ENCODE measurements at regions not wholly inside any gene's neighbourhood (a gene's known extent, or its start where the extent isn't known, plus 50 kb on each side); places are given as distances from the start of the nearest gene placed in this dataset.

GRCh38 chr4:53702334-53703266 is 111.3 kb upstream of the LNX1 start:
- no TSS peak for BruUV-seq (replicated peaks)
- no peaks in the 10 kb centered on the region for H3K79me2 ChIP-seq (ENCODE audit: insufficient read depth, low read length)
- no peaks in the 10 kb centered on the region for H4K20me1 ChIP-seq (ENCODE audit: insufficient read depth)
- ChIA-PET POLR2A (interaction anchor here (1.5 kb wide), 1 partner anchor 14 kb away, joined by 3 read pairs; no protein-coding TSS in a partner anchor), CTCF (interaction anchor here (1.2 to 1.7 kb wide), 3 partner anchors 9 to 531 kb away, joined by 3 to 8 read pairs (median 7); no protein-coding TSS in a partner anchor), RAD21 (ENCODE audit: low non-redundant PET in 1 of 2, low total read pairs in 2 of 2, uncharacterized antibody in 2 of 2, unreplicated experiment in 2 of 2) (interaction anchor here in 1 of 2 experiments (1.5 kb wide), 1 partner anchor 532 kb away, joined by 5 read pairs; no protein-coding TSS in a partner anchor)
- H3K9me2 ChIP-seq (ENCODE audit: insufficient read depth): no peaks in the 10 kb centered on the region
- TF ChIP-seq CEBPB (IDR thresholded peaks at IDR 0.05; ENCODE audit: low read depth): no peak
- TF ChIP-seq SRF (IDR thresholded peaks at IDR 0.05; ENCODE audit: low read depth): no peak
- TF ChIP-seq POLR2AphosphoS5 (IDR thresholded peaks at IDR 0.05; ENCODE audit: low read depth, low read length): no peak
- no peak for TF ChIP-seq FOSL1 (IDR thresholded peaks at IDR 0.05; ENCODE audit: low read depth)
- TF ChIP-seq YY1 (IDR thresholded peaks at IDR 0.05; ENCODE audit: extremely low read depth, insufficient replicate concordance, low read depth, low read length): no peak
- TF ChIP-seq SP1 (IDR thresholded peaks at IDR 0.05; ENCODE audit: low read depth): no peak
- no peak for TF ChIP-seq JUND (IDR thresholded peaks at IDR 0.05)
- no peak for TF ChIP-seq ELF1 (IDR thresholded peaks at IDR 0.05; ENCODE audit: borderline replicate concordance, low read depth)
- no peak for TF ChIP-seq ZBTB33 (IDR thresholded peaks at IDR 0.05; ENCODE audit: extremely low read depth, insufficient replicate concordance, low read length)
- TF ChIP-seq EZH2phosphoT487 (IDR thresholded peaks at IDR 0.05; ENCODE audit: borderline replicate concordance): no peak
- 0 out of 2 replicates have a peak, but pooled peaks have one; percentile 28 for TF ChIP-seq MAX (IDR thresholded peaks at IDR 0.05)
- no peak for TF ChIP-seq EZH2 (IDR thresholded peaks at IDR 0.05)
- no peak for TF ChIP-seq REST (IDR thresholded peaks at IDR 0.05; ENCODE audit: low read depth)
- no peak for TF ChIP-seq CBX3 (IDR thresholded peaks at IDR 0.05; ENCODE audit: low read depth)
- no peak for TF ChIP-seq ZFX (IDR thresholded peaks at IDR 0.05)
- no peak for TF ChIP-seq POLR2A (IDR thresholded peaks at IDR 0.05; ENCODE audit: borderline replicate concordance, extremely low read depth, insufficient read depth, insufficient read length)
- TF ChIP-seq ATF3 (IDR thresholded peaks at IDR 0.05): no peak
- peak in 1 of 3 experiments; percentile 22; a peak in 2 of 6 replicates for TF ChIP-seq CTCF (IDR thresholded peaks at IDR 0.05 in 2 of 3, conservative IDR thresholded peaks at IDR 0.05 in 1 of 3; ENCODE audit: borderline replicate concordance in 1 of 3, insufficient read depth in 1 of 3, low read depth in 2 of 3, low read length in 2 of 3)
- DNase-seq (ENCODE audit: low read depth, low spot score) (no peak), ATAC-seq (peak; percentile 75)
- no peak overlapping the region for H3K9ac ChIP-seq (ENCODE audit: low read length)
- H3K4me2 ChIP-seq (ENCODE audit: low read length): peak overlapping the region; percentile 75
- H3K9me3 ChIP-seq (ENCODE audit: control insufficient read depth in 1 of 2, insufficient read depth in 1 of 2, low read depth in 1 of 2, low read length in 2 of 2): no peaks in the 10 kb centered on the region
- intact Hi-C loops (cut with micrococcal nuclease): loop anchor here (10.0 kb wide), 1 partner anchor 688 kb away; no protein-coding TSS in a partner anchor
- H3K4me3 ChIP-seq (replicated peaks in 1 of 2; ENCODE audit: low read depth in 1 of 2, low read length in 2 of 2): peak overlapping the region; percentile 21 to 38
- peak overlapping the region; percentile 85 for H2AFZ ChIP-seq (ENCODE audit: low read depth, low read length, poor library complexity, severe bottlenecking)
- no peaks in the 10 kb centered on the region; the same call in 1 of the 2 replicates for H3K27me3 ChIP-seq (ENCODE audit: insufficient read depth, low read length)
- H3K4me1 ChIP-seq (ENCODE audit: control insufficient read depth in 1 of 2, insufficient read depth in 2 of 2, low read length in 2 of 2): peaks cover 12 to 15% of the 10 kb centered on the region in 2 experiments
- no peaks in the 10 kb centered on the region for H3K36me3 ChIP-seq (ENCODE audit: control insufficient read depth in 1 of 2, insufficient read depth in 2 of 2, low read length in 2 of 2)
- H3K27ac ChIP-seq (ENCODE audit: low read depth, low read length): no peak overlapping the region

Measured in HCT116 (cell line).